B cell (primary cell): ENCODE measurements at regions not wholly inside any gene's neighbourhood (a gene's known extent, or its start where the extent isn't known, plus 50 kb on each side); places are given as distances from the start of the nearest gene placed in this dataset.

ENCODE experiments used
- ATAC-seq: fragments of 200-7000 bp; cut with Tn5 transposase; one replicate; pipeline ENCODE4 v1.10.0; 2021; ENCODE audit warnings: low read depth, mild to moderate bottlenecking, moderate number of reproducible peaks, moderate library complexity
- CTCF ChIA-PET: fragments of 350-600 bp; sonication (Branson Sonifier 250); formaldehyde crosslinking; loops from one replicate; lab custom pipeline; 2021; ENCODE audit warnings: antibody characterized with exemption, inconsistent platforms; lab: Charles Lee
- POLR2A ChIA-PET: fragments of 350-600 bp; sonication (Branson Sonifier 250); formaldehyde crosslinking; loops from one replicate; lab custom pipeline; 2021; ENCODE audit warnings: antibody characterized with exemption; lab: Charles Lee
- DNase-seq: peaks from one replicate; pipeline ENCODE4 v3.0.0; 2013
- H2AFZ ChIP-seq: 2 replicates; pipeline ENCODE4 v1.6.1; 2012; ENCODE audit warnings: mild to moderate bottlenecking, low read depth, low read length; ENCODE audit not compliant: insufficient read depth, poor library complexity, severe bottlenecking
- H3K27ac ChIP-seq, 2 donors: 1 replicate in 1 of 2; 2 replicates in 1 of 2; pipeline ENCODE4 v1.5.1; 2012 to 2013; ENCODE audit warnings: low read length in 2 of 2, mild to moderate bottlenecking in 2 of 2, moderate library complexity in 1 of 2
- H3K27me3 ChIP-seq, 4 experiments: fragments of 200-600 bp in 1 of 4; sonication (generic) in 1 of 4; replicated peaks in 1 of 4; 1 replicate in 2 of 4; 2 replicates in 2 of 4; pipeline versions ENCODE4 v1.6.1 to v1.7.0; 2013 to 2016; ENCODE audit warnings: low read length in 3 of 4, mild to moderate bottlenecking in 2 of 4, mixed read lengths in 1 of 4, moderate library complexity in 1 of 4; ENCODE audit not compliant: insufficient read depth in 4 of 4, control insufficient read depth in 3 of 4; ENCODE audit errors: control extremely low read depth in 1 of 4
- H3K36me3 ChIP-seq, 2 experiments: replicated peaks in 1 of 2; 1 replicate in 1 of 2; 2 replicates in 1 of 2; pipeline versions ENCODE4 v1.6.1 to v1.7.1; 2013; ENCODE audit warnings: low read length in 1 of 2; ENCODE audit not compliant: insufficient read depth in 2 of 2, control insufficient read depth in 1 of 2; ENCODE audit errors: control extremely low read depth in 1 of 2, extremely low read depth in 1 of 2
- H3K4me1 ChIP-seq, 2 donors: fragments of 200-600 bp in 1 of 2; sonication (generic) in 1 of 2; 1 replicate in 1 of 2; 2 replicates in 1 of 2; pipeline versions ENCODE4 v1.5.1 to v1.6.1; 2013 to 2017; ENCODE audit warnings: low read length in 2 of 2; ENCODE audit not compliant: control insufficient read depth in 2 of 2, insufficient read depth in 2 of 2
- H3K4me2 ChIP-seq: replicated peaks from 2 replicates; pipeline ENCODE3; 2012; ENCODE audit warnings: mild to moderate bottlenecking, low read depth, low read length; ENCODE audit not compliant: poor library complexity, severe bottlenecking
- H3K4me3 ChIP-seq, 5 experiments: fragments of 200-600 bp in 1 of 5; sonication (generic) in 1 of 5; 1 replicate in 3 of 5; 2 replicates in 2 of 5; pipeline versions ENCODE4 v1.5.1 to v1.7.0; 2011 to 2016; ENCODE audit warnings: low read length in 4 of 5, mild to moderate bottlenecking in 4 of 5, low read depth in 2 of 5, control low read depth in 1 of 5, moderate library complexity in 1 of 5; ENCODE audit not compliant: insufficient read depth in 1 of 5; ENCODE audit errors: control extremely low read depth in 1 of 5, extremely low read depth in 1 of 5
- H3K79me2 ChIP-seq: fragments of 200-600 bp; sonication (generic); one replicate; pipeline ENCODE4 v1.6.0; 2016; ENCODE audit warnings: low read length; ENCODE audit not compliant: control insufficient read depth, insufficient read depth
- H3K9ac ChIP-seq: fragments of 200-600 bp; sonication (generic); 2 replicates; pipeline ENCODE4 v1.6.1; 2017; ENCODE audit warnings: mild to moderate bottlenecking, low read length, moderate library complexity
- H3K9me3 ChIP-seq, 3 donors: one replicate each; pipeline versions ENCODE4 v1.6.1 to v1.7.1; 2013; ENCODE audit warnings: low read length in 2 of 3; ENCODE audit not compliant: control insufficient read depth in 2 of 3, insufficient read depth in 1 of 3; ENCODE audit errors: control extremely low read depth in 1 of 3
- H4K20me1 ChIP-seq: 2 replicates; pipeline ENCODE4 v1.6.0; 2012; ENCODE audit warnings: mild to moderate bottlenecking, low read length; ENCODE audit not compliant: insufficient read depth, control insufficient read depth, poor library complexity, severe bottlenecking
- H3K27ac Mint-ChIP-seq: one replicate; pipeline ENCODE4 v1.8.0; 2021; ENCODE audit warnings: mixed read lengths
- H3K27me3 Mint-ChIP-seq: one replicate; pipeline ENCODE4 v1.8.0; 2021; ENCODE audit warnings: mixed read lengths
- H3K4me1 Mint-ChIP-seq: one replicate; pipeline ENCODE4 v1.8.0; 2021; ENCODE audit warnings: mixed read lengths
- H3K4me3 Mint-ChIP-seq: one replicate; pipeline ENCODE4 v1.8.0; 2021; ENCODE audit warnings: mixed read lengths
- H3K9me3 Mint-ChIP-seq: one replicate; pipeline ENCODE4 v1.8.0; 2022; ENCODE audit warnings: mixed read lengths; ENCODE audit not compliant: insufficient read depth
- CTCF ChIP-seq: fragments of 200-600 bp; IDR thresholded peaks from one replicate; pipeline ENCODE4 v1.8.0; 2022; ENCODE audit warnings: antibody characterized with exemption, mild to moderate bottlenecking
- EZH2 ChIP-seq: IDR thresholded peaks from 2 replicates; pipeline ENCODE4 v1.6.1; 2012; ENCODE audit warnings: borderline replicate concordance, low read depth, mild to moderate bottlenecking, moderate library complexity, low read length; ENCODE audit not compliant: insufficient read depth, poor library complexity, severe bottlenecking
- WGBS: methylation state at CpG from one replicate; pipeline ENCODE4 v1.1.5; 2013; ENCODE audit warnings: missing lambda C conversion rate; ENCODE audit not compliant: insufficient coverage; 5-methylcytosine and 5-hydroxymethylcytosine counted together
- intact Hi-C: fragments of 100-400 bp; cut with micrococcal nuclease; formaldehyde crosslinking; loops from one replicate; pipeline ENCODE4 v1.10.0; 2022

GRCh38 chr13:61135583-61135982 lies 280.1 kb downstream of the PCDH20 start:
- no peak for ATAC-seq
- Mint-ChIP-seq H3K27ac (no peak overlapping the region), H3K9me3 (no peaks in the 10 kb centered on the region), H3K4me3 (no peak overlapping the region), H3K27me3 (no peaks in the 10 kb centered on the region), H3K4me1 (no peaks in the 10 kb centered on the region)
- Histone ChIP-seq H3K27me3 (no peaks in the 10 kb centered on the region), H3K36me3 (no peaks in the 10 kb centered on the region), H3K4me2 (no peak overlapping the region), H3K9me3 (no peaks in the 10 kb centered on the region), H3K4me1 (no peaks in the 10 kb centered on the region), H2AFZ (no peak overlapping the region), H3K79me2 (no peaks in the 10 kb centered on the region), H3K4me3 (no peak overlapping the region), H4K20me1 (no peaks in the 10 kb centered on the region), H3K9ac (no peak overlapping the region), H3K27ac (no peak overlapping the region)
- intact Hi-C loops, result no loop called here
- DNase-seq, result no peak
- ChIA-PET CTCF (no interaction called here), POLR2A (no interaction called here)
- WGBS, result no CpG with 5 or more reads among the region's 2 CpGs
- no peak for TF ChIP-seq EZH2
- TF ChIP-seq CTCF, result no peak

GRCh38 chr13:61128850-61129645 lies 286.6 kb downstream of the PCDH20 start:
- TF ChIP-seq CTCF (no peak), EZH2 (no peak)
- peaks cover 0 to 7% (median 0%) of the 10 kb centered on the region in 3 donors for H3K9me3 ChIP-seq
- WGBS, result 100% methylated on average over 1 of the region's 2 CpGs

More at GRCh38 chr13:61128850-61129645, 286.6 kb downstream of the PCDH20 start:
- no peak for ATAC-seq
- Histone ChIP-seq H3K9ac (no peak overlapping the region), H2AFZ (no peak overlapping the region), H3K4me2 (no peak overlapping the region), H3K36me3 (no peaks in the 10 kb centered on the region), H3K4me1 (no peaks in the 10 kb centered on the region), H3K79me2 (no peaks in the 10 kb centered on the region), H3K4me3 (no peak overlapping the region), H4K20me1 (no peaks in the 10 kb centered on the region), H3K27ac (no peak overlapping the region), H3K27me3 (no peaks in the 10 kb centered on the region)
- Mint-ChIP-seq H3K4me1 (no peaks in the 10 kb centered on the region), H3K27me3 (no peaks in the 10 kb centered on the region), H3K27ac (no peak overlapping the region), H3K4me3 (no peak overlapping the region), H3K9me3 (no peaks in the 10 kb centered on the region)
- intact Hi-C loops, result no loop called here
- DNase-seq, result no peak
- ChIA-PET CTCF (no interaction called here), POLR2A (no interaction called here)
